GM12874 (cell line): ENCODE measurements at regions not wholly inside any gene's neighbourhood (a gene's known extent, or its start where the extent isn't known, plus 50 kb on each side); places are given as distances from the start of the nearest gene placed in this dataset.

ENCODE experiments used
- TF ChIP-seq, protein P1 (sequence below): IDR thresholded peaks from 2 replicates; pipeline ENCODE4 v1.5.1; 2011; ENCODE audit warnings: low read depth, mild to moderate bottlenecking, control low read depth, low read length, moderate library complexity; ENCODE audit not compliant: insufficient read depth

- TF ChIP-seq, protein P1, sequence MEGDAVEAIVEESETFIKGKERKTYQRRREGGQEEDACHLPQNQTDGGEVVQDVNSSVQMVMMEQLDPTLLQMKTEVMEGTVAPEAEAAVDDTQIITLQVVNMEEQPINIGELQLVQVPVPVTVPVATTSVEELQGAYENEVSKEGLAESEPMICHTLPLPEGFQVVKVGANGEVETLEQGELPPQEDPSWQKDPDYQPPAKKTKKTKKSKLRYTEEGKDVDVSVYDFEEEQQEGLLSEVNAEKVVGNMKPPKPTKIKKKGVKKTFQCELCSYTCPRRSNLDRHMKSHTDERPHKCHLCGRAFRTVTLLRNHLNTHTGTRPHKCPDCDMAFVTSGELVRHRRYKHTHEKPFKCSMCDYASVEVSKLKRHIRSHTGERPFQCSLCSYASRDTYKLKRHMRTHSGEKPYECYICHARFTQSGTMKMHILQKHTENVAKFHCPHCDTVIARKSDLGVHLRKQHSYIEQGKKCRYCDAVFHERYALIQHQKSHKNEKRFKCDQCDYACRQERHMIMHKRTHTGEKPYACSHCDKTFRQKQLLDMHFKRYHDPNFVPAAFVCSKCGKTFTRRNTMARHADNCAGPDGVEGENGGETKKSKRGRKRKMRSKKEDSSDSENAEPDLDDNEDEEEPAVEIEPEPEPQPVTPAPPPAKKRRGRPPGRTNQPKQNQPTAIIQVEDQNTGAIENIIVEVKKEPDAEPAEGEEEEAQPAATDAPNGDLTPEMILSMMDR = no peak
Measured at GRCh38 chr2:65826567-65826966, 394.2 kb upstream of the SPRED2 start.

DNA sequence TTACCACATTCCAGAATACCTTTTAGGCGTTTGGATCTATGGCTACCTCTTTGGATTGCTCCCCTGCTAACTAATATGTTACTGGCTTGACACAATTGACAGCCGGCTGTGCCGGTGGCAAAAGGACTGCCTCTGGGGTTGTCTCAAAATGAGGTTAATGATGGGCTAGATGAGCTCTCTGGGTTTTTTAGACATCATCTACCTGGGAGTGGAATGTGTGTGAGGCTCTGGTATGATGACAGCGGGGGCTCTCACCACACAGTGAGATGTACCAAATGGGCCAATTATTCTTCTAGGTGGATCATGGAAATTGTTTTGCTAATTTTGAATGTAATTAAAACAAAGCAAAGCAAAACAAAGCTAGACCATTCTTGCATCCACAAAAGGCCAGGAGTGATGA is 391.1 kb upstream of the SPRED2 start:
- TF ChIP-seq, protein P1 = no peak

- TF ChIP-seq, protein P1 = no peak
Measured at GRCh38 chr2:65820454-65820853, 388.1 kb upstream of the SPRED2 start.

- TF ChIP-seq, protein P1 = no peak
Measured at GRCh38 chr2:65819963-65820362, 387.6 kb upstream of the SPRED2 start.

DNA sequence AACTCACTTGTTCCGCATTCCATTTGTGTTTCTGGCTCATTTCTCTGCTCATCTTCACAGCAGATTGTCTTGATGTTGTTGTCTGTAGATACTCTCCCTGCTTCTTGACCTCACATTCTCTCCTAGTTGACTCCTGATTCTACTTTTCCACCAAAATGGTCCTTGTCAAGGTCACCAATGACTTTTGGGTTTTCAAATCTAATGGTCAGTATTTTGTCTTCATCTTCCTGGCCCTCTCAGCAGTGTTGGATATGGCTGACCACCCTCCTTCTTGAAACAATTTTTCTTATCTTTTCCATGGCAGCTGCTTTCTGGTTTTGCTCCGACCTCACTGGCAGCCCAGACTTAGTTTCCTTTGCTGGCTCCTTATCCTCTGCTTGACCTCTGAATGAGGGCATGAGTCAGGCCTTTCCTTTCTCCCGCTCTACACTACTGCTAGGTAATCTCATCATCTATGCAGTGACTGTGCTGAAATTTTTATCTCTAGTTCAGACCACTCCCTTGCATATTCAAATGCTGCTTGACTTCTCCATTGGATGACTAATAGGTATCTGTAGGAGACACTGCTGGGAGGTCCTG is 386.6 kb upstream of the SPRED2 start:
- TF ChIP-seq, protein P1 = no peak

DNA sequence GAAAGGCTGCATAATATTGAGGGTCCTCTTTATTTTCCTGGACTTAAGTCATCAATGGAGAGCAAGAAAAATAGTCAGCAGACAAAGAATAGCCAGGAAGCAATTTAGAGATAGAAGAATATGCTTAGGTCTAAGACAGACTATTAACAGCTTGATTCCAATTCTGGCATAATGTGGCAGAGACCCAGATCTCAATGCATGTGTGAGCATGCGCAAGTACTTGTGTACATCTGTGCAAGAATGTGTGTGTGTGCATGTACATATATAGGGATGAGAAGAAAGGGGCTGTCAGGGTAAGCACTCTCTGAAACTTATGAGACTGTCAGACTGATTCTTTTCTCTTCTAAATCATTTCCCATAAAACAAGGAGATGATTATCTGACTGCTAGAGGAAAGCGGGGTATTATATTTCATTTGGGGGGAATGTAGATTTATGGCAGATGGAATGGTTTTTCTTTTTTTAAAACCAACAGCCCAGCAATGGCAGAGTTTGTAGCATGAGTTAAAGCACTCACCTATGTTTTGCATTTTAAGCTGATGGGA is 381.3 kb upstream of the SPRED2 start:
- TF ChIP-seq, protein P1 = no peak

DNA sequence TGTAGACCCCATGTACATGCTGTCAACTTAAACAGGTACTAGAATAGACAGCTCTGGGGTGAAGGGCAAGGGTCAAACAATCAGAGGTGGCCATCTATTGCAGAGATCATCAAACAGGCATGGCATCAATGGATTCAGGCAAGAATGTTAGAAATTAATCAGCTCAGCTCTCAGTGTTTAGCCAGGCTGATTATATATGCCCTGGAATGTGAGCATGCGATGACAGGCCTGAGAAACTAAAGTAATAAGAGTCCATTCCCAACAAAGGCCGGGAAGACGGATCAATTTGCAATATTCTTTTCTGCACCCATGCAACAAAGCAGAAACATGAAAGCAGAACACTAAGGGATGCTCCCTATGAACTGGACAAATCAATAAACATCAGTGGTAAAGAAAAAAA is 380.5 kb upstream of the SPRED2 start:
- TF ChIP-seq, protein P1 = no peak
